ENCODE measurements at regions not wholly inside any gene's neighbourhood (a gene's known extent, or its start where the extent isn't known, plus 50 kb on each side); places are given as distances from the start of the nearest gene placed in this dataset.
A peak's percentile ranks its signal among the peaks of the same experiment; 100 is the strongest.
"Not testable (repeated sequence)": the region's sequence is repeated elsewhere in the genome, so short reads cannot be mapped to it uniquely, and the experiment has no call there.

- H3K4me3 ChIP-seq (ENCODE audit: low read length) = no peak overlapping the region
- no peak overlapping the region for H3K27ac ChIP-seq (ENCODE audit: low read length)
- ATAC-seq (no peak), DNase-seq (no peak)
- no peaks in the 10 kb centered on the region for H3K9me3 ChIP-seq (ENCODE audit: control insufficient read depth, low read length)
- H3K4me1 ChIP-seq (ENCODE audit: control insufficient read depth, insufficient read depth, low read length) = no peaks in the 10 kb centered on the region
- intact Hi-C loops (cut with DNase I) = no loop called here
- H3K27me3 ChIP-seq (ENCODE audit: control insufficient read depth, insufficient read depth) = no peaks in the 10 kb centered on the region
Observed at GRCh38 chr3:81874738-81875137, 113.3 kb upstream of the GBE1 start.

DNA sequence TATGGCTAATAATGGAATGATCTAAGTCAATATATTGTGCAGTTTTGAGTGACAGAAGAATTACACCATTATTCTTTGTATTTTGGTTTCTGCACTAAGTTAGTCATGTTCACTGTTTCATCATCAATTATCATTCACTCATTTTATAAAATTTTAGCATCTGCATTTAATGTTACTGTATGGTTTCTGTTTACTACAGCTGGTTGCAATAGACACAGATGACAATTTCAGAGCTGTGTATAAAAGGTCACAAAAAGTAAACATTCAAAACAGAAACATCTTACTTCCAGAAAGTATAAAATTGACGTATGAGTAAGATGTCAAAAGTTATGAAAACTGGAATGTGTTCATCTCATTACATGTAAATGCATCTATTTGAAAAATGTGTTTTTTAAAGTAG, 111.1 kb upstream of the GBE1 start:
- Histone ChIP-seq H3K4me1 (ENCODE audit: control insufficient read depth, insufficient read depth, low read length) (no peaks in the 10 kb centered on the region), H3K9me3 (ENCODE audit: control insufficient read depth, low read length) (no peaks in the 10 kb centered on the region), H3K4me3 (ENCODE audit: low read length) (no peak overlapping the region), H3K27me3 (ENCODE audit: control insufficient read depth, insufficient read depth) (no peaks in the 10 kb centered on the region), H3K27ac (ENCODE audit: low read length) (no peak overlapping the region)
- 75% methylated on average over 1 of the region's 1 CpG for WGBS
- intact Hi-C loops (cut with DNase I) = no loop called here
- DNase-seq = no peak
- ATAC-seq = no peak

GRCh38 chr3:81871358-81872155, 110.1 kb upstream of the GBE1 start:
- DNase-seq = no peak
- WGBS = 39% methylated on average over 3 of the region's 3 CpGs
- Histone ChIP-seq H3K4me3 (ENCODE audit: low read length) (no peak overlapping the region), H3K27me3 (ENCODE audit: control insufficient read depth, insufficient read depth) (no peaks in the 10 kb centered on the region), H3K9me3 (ENCODE audit: control insufficient read depth, low read length) (no peaks in the 10 kb centered on the region), H3K4me1 (ENCODE audit: control insufficient read depth, insufficient read depth, low read length) (no peaks in the 10 kb centered on the region), H3K27ac (ENCODE audit: low read length) (no peak overlapping the region)
- no peak for ATAC-seq
- intact Hi-C loops (cut with DNase I) = no loop called here

GRCh38 chr3:81869382-81869781, 107.9 kb upstream of the GBE1 start:
- H3K27me3 ChIP-seq (ENCODE audit: control insufficient read depth, insufficient read depth) = no peaks in the 10 kb centered on the region
- DNase-seq (no peak), ATAC-seq (no peak)
- no peak overlapping the region for H3K27ac ChIP-seq (ENCODE audit: low read length)
- H3K4me1 ChIP-seq (ENCODE audit: control insufficient read depth, insufficient read depth, low read length) = no peaks in the 10 kb centered on the region
- no peak overlapping the region for H3K4me3 ChIP-seq (ENCODE audit: low read length)
- WGBS = 16% methylated on average over 1 of the region's 1 CpG
- H3K9me3 ChIP-seq (ENCODE audit: control insufficient read depth, low read length) = no peaks in the 10 kb centered on the region
- intact Hi-C loops (cut with DNase I) = no loop called here

GRCh38 chr3:81868597-81868996, 107.2 kb upstream of the GBE1 start:
- DNase-seq = no peak

DNA sequence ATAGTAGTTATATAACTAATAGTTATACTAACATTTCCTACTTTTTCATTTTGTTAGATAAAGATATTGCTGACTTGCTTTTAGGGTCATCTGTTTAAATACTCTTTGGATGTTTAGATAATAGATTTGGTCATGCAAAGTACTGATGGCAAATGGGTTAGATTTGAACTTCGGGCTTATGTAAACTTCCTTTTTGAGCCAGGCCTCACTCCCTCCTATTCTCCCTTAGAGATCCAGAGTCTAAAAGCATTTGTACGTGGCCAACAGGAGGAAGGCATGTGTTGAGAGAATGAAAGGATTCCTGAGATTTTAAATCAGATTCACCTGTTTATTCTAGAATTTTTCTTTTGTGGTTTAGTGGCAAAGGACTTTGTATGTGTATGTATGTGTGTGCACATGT, 106.4 kb upstream of the GBE1 start:
- Histone ChIP-seq H3K4me1 (ENCODE audit: control insufficient read depth, insufficient read depth, low read length) (no peaks in the 10 kb centered on the region), H3K4me3 (ENCODE audit: low read length) (no peak overlapping the region), H3K27me3 (ENCODE audit: control insufficient read depth, insufficient read depth) (no peaks in the 10 kb centered on the region), H3K9me3 (ENCODE audit: control insufficient read depth, low read length) (no peaks in the 10 kb centered on the region), H3K27ac (ENCODE audit: low read length) (no peak overlapping the region)
- no peak for DNase-seq
- 73% methylated on average over 2 of the region's 2 CpGs for WGBS
- intact Hi-C loops (cut with DNase I) = no loop called here
- ATAC-seq = no peak

More at GRCh38 chr3:81868597-81868996, 107.2 kb upstream of the GBE1 start:
- no peak for ATAC-seq
- no peaks in the 10 kb centered on the region for H3K4me1 ChIP-seq (ENCODE audit: control insufficient read depth, insufficient read depth, low read length)
- H3K4me3 ChIP-seq (ENCODE audit: low read length) = no peak overlapping the region
- no peaks in the 10 kb centered on the region for H3K27me3 ChIP-seq (ENCODE audit: control insufficient read depth, insufficient read depth)
- H3K9me3 ChIP-seq (ENCODE audit: control insufficient read depth, low read length) = no peaks in the 10 kb centered on the region
- H3K27ac ChIP-seq (ENCODE audit: low read length) = no peak overlapping the region
- 92% methylated on average over 1 of the region's 1 CpG for WGBS
- intact Hi-C loops (cut with DNase I) = no loop called here

DNA sequence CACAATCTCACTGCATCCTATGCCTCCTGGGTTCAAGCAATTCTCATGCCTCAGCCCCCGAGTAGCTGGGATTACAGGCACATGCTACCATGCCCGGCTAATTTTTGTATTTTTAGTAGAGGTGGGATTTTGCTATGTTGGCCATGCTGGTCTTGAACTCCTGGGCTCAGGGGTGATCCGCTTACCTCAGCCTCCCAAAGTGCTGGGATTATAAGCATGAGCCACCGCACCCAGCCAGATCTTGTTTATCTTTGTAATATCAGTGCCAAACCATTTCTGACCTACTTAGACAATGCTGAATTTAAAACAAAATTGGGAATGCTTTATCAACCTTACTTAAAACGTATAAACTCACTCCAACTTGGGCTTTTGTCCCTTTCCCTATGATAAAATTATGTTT, 103.7 kb upstream of the GBE1 start:
- 88% methylated on average over 5 of the region's 5 CpGs for WGBS
- H3K4me3 ChIP-seq (ENCODE audit: low read length); DNase-seq; ATAC-seq; intact Hi-C loops (cut with DNase I); H3K27me3 ChIP-seq (ENCODE audit: control insufficient read depth, insufficient read depth); H3K4me1 ChIP-seq (ENCODE audit: control insufficient read depth, insufficient read depth, low read length); H3K9me3 ChIP-seq (ENCODE audit: control insufficient read depth, low read length); H3K27ac ChIP-seq (ENCODE audit: low read length): not testable (repeated sequence)

- 42% methylated on average over 7 of the region's 7 CpGs for WGBS
- ATAC-seq (no peak), DNase-seq (no peak)
- Histone ChIP-seq H3K4me3 (ENCODE audit: low read length) (peak overlapping the region; percentile 47), H3K4me1 (ENCODE audit: control insufficient read depth, insufficient read depth, low read length) (no peaks in the 10 kb centered on the region), H3K27me3 (ENCODE audit: control insufficient read depth, insufficient read depth) (no peaks in the 10 kb centered on the region), H3K27ac (ENCODE audit: low read length) (no peak overlapping the region), H3K9me3 (ENCODE audit: control insufficient read depth, low read length) (no peaks in the 10 kb centered on the region)
- intact Hi-C loops (cut with DNase I) = no loop called here
Observed at GRCh38 chr3:81864272-81864671, 102.8 kb upstream of the GBE1 start.

GRCh38 chr3:81863756-81864155, 102.3 kb upstream of the GBE1 start:
- Histone ChIP-seq H3K27me3 (ENCODE audit: control insufficient read depth, insufficient read depth) (no peaks in the 10 kb centered on the region), H3K4me1 (ENCODE audit: control insufficient read depth, insufficient read depth, low read length) (no peaks in the 10 kb centered on the region), H3K4me3 (ENCODE audit: low read length) (no peak overlapping the region), H3K27ac (ENCODE audit: low read length) (no peak overlapping the region), H3K9me3 (ENCODE audit: control insufficient read depth, low read length) (no peaks in the 10 kb centered on the region)
- 37% methylated on average over 4 of the region's 4 CpGs for WGBS
- DNase-seq (no peak), ATAC-seq (no peak)
- intact Hi-C loops (cut with DNase I) = no loop called here

GRCh38 chr3:81861593-81861992, 100.1 kb upstream of the GBE1 start:
- Histone ChIP-seq H3K4me3 (ENCODE audit: low read length) (no peak overlapping the region), H3K9me3 (ENCODE audit: control insufficient read depth, low read length) (no peaks in the 10 kb centered on the region), H3K4me1 (ENCODE audit: control insufficient read depth, insufficient read depth, low read length) (no peaks in the 10 kb centered on the region), H3K27ac (ENCODE audit: low read length) (no peak overlapping the region), H3K27me3 (ENCODE audit: control insufficient read depth, insufficient read depth) (no peaks in the 10 kb centered on the region)
- no peak for ATAC-seq
- DNase-seq = no peak
- WGBS = 92% methylated on average over 1 of the region's 1 CpG
- intact Hi-C loops (cut with DNase I) = no loop called here

- Histone ChIP-seq H3K4me3 (ENCODE audit: low read length) (no peak overlapping the region), H3K4me1 (ENCODE audit: control insufficient read depth, insufficient read depth, low read length) (no peaks in the 10 kb centered on the region), H3K27ac (ENCODE audit: low read length) (no peak overlapping the region), H3K9me3 (ENCODE audit: control insufficient read depth, low read length) (no peaks in the 10 kb centered on the region), H3K27me3 (ENCODE audit: control insufficient read depth, insufficient read depth) (no peaks in the 10 kb centered on the region)
- no peak for ATAC-seq
- DNase-seq = no peak
- WGBS = 93% methylated on average over 1 of the region's 1 CpG
- intact Hi-C loops (cut with DNase I) = no loop called here
Observed at GRCh38 chr3:81859524-81859923, 98.1 kb upstream of the GBE1 start.

DNA sequence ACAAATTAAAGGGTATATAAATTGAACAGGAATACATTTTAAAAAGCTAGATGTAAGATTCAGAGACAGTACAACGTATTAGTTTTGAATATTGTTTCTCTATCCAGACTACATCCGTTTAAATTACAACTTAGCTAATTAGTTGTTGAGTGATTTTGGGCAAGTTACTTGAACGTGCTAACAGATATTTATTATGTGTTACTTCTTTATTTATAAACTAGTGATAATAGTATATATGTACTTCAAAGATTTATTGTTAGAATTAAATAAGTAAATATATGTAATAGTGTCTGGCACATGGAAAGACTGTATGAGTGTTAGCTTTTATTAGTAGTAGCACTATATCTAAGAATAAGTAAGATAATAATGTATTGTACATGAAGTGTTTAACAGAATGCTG, 92.0 kb upstream of the GBE1 start:
- WGBS = 79% methylated on average over 3 of the region's 3 CpGs
- intact Hi-C loops (cut with DNase I) = no loop called here
- DNase-seq = no peak

More for the DNA sequence above, 92.0 kb upstream of the GBE1 start:
- no peak for ATAC-seq
- no peaks in the 10 kb centered on the region for H3K27me3 ChIP-seq (ENCODE audit: control insufficient read depth, insufficient read depth)
- H3K27ac ChIP-seq (ENCODE audit: low read length) = no peak overlapping the region
- no peaks in the 10 kb centered on the region for H3K9me3 ChIP-seq (ENCODE audit: control insufficient read depth, low read length)
- no peak overlapping the region for H3K4me3 ChIP-seq (ENCODE audit: low read length)
- H3K4me1 ChIP-seq (ENCODE audit: control insufficient read depth, insufficient read depth, low read length) = no peaks in the 10 kb centered on the region

Measured in right cardiac atrium (tissue), 5 donors.